SU-DHL-6 (cell line): ENCODE measurements at regions not wholly inside any gene's neighbourhood (a gene's known extent, or its start where the extent isn't known, plus 50 kb on each side); places are given as distances from the start of the nearest gene placed in this dataset.

Experiments used
- EZH2phosphoT487 ChIP-seq: fragments of 200-600 bp; sonication (generic), shearing (Covaris generic); conservative IDR thresholded peaks from 2 replicates; pipeline ENCODE4 v1.6.1; 2018; ENCODE audit warnings: mild to moderate bottlenecking, antibody characterized with exemption, low read length, moderate library complexity, mixed read lengths
- TF ChIP-seq, protein P1 (sequence below): fragments of 200-600 bp; sonication (generic); IDR thresholded peaks from one replicate; pipeline ENCODE4 v1.5.1; 2017; ENCODE audit warnings: antibody characterized with exemption, mild to moderate bottlenecking, low read length, moderate library complexity; ENCODE audit not compliant: insufficient read depth, poor library complexity, severe bottlenecking

DNA sequence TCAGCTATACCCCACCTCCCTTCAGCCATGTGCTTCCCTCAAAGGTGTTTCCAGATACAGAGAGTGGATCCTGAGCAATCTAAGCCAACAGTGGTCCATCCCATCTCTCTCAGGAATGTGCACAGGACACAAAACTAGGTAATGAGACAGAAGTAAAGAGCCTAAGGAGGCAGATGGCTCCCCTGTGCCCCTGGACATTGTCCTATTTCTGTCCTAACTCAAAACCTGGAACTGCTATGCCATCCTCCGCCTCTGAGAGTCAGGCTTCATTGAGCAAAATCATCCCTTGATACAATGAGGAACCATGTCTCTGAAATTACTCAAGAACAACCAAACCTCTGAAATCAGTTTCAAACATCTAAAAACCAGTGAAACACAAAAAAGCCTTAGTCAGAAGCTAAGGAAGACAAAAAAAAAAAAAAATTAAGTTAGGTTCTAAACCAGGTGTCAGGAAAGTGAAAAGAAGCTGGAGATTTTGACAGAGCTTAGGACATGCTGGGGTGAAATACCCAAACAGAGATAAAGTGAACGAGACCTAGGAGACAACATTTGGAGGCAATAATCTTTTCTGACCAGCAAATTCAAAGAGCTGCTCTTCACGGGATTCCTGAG is 200.3 kb upstream of the PLEKHG7 start:
- TF ChIP-seq EZH2phosphoT487, result no peak
- TF ChIP-seq, protein P1, sequence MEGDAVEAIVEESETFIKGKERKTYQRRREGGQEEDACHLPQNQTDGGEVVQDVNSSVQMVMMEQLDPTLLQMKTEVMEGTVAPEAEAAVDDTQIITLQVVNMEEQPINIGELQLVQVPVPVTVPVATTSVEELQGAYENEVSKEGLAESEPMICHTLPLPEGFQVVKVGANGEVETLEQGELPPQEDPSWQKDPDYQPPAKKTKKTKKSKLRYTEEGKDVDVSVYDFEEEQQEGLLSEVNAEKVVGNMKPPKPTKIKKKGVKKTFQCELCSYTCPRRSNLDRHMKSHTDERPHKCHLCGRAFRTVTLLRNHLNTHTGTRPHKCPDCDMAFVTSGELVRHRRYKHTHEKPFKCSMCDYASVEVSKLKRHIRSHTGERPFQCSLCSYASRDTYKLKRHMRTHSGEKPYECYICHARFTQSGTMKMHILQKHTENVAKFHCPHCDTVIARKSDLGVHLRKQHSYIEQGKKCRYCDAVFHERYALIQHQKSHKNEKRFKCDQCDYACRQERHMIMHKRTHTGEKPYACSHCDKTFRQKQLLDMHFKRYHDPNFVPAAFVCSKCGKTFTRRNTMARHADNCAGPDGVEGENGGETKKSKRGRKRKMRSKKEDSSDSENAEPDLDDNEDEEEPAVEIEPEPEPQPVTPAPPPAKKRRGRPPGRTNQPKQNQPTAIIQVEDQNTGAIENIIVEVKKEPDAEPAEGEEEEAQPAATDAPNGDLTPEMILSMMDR, result peak; percentile 11
